B cell (primary cell): ENCODE measurements at regions not wholly inside any gene's neighbourhood (a gene's known extent, or its start where the extent isn't known, plus 50 kb on each side); places are given as distances from the start of the nearest gene placed in this dataset.

Source experiments
- CTCF ChIP-seq: fragments of 200-600 bp; IDR thresholded peaks from one replicate; pipeline ENCODE4 v1.8.0; 2022; ENCODE audit warnings: antibody characterized with exemption, mild to moderate bottlenecking
- EZH2 ChIP-seq: IDR thresholded peaks from 2 replicates; pipeline ENCODE4 v1.6.1; 2012; ENCODE audit warnings: borderline replicate concordance, low read depth, mild to moderate bottlenecking, moderate library complexity, low read length; ENCODE audit not compliant: insufficient read depth, poor library complexity, severe bottlenecking

- TF ChIP-seq EZH2 (no peak), CTCF (no peak)
Observed at GRCh38 chr11:11027288-11027687, 169.4 kb upstream of the ZBED5 start.
